ENCODE measurements at regions not wholly inside any gene's neighbourhood (a gene's known extent, or its start where the extent isn't known, plus 50 kb on each side); places are given as distances from the start of the nearest gene placed in this dataset.

GRCh38 chr18:38956068-38956467 is 1390.5 kb upstream of the CELF4 start:
- Histone ChIP-seq H3K9me3 (replicated peaks; ENCODE audit: control insufficient read depth, insufficient read depth, low read length) (no peaks in the 10 kb centered on the region), H3K4me1 (ENCODE audit: control insufficient read depth, extremely low read depth, insufficient read depth, low read length) (no peaks in the 10 kb centered on the region), H3K4me2 (ENCODE audit: insufficient read depth, low read length) (no peak overlapping the region), H3K27ac (ENCODE audit: insufficient read depth, low read depth, low read length) (no peak overlapping the region), H3K36me3 (ENCODE audit: control insufficient read depth in 2 of 2, extremely low read depth in 1 of 2, insufficient read depth in 2 of 2, low read length in 2 of 2) (no peaks in the 10 kb centered on the region), H3K27me3 (ENCODE audit: control insufficient read depth in 2 of 2, insufficient read depth in 2 of 2, low read length in 2 of 2) (no peaks in the 10 kb centered on the region), H3K9me1 (replicated peaks; ENCODE audit: control insufficient read depth, extremely low read depth, insufficient read depth, low read length) (no peaks in the 10 kb centered on the region), H3K79me2 (ENCODE audit: control insufficient read depth, insufficient read depth, low read length) (no peaks in the 10 kb centered on the region), H3K4me3 (replicated peaks in 1 of 3; ENCODE audit: insufficient read depth in 1 of 3, low read depth in 1 of 3, low read length in 3 of 3) (no peak overlapping the region), H2AFZ (ENCODE audit: low read depth, low read length) (no peak overlapping the region), H3K9ac (replicated peaks; ENCODE audit: extremely low read depth, insufficient read depth, low read length) (no peak overlapping the region), H4K20me1 (replicated peaks; ENCODE audit: control insufficient read depth, extremely low read depth, insufficient read depth, low read length) (no peaks in the 10 kb centered on the region)
- FAIRE-seq (no peak), DNase-seq (ENCODE audit: low read depth, low spot score) (no peak)
- no peak for TF ChIP-seq FOS (IDR thresholded peaks at IDR 0.05; ENCODE audit: borderline replicate concordance, insufficient read depth, low read length)
- TF ChIP-seq POLR2A (IDR thresholded peaks at IDR 0.05; ENCODE audit: low read depth, low read length), result no peak
- TF ChIP-seq GATA2 (IDR thresholded peaks at IDR 0.05; ENCODE audit: insufficient read depth, insufficient read length, low read depth, low read length), result no peak
- TF ChIP-seq POLR2AphosphoS5 (IDR thresholded peaks at IDR 0.05; ENCODE audit: insufficient read depth, low read depth, low read length), result no peak
- no peak for TF ChIP-seq MAX (IDR thresholded peaks at IDR 0.05; ENCODE audit: insufficient read depth, insufficient read length)
- no peak for TF ChIP-seq EZH2 (IDR thresholded peaks at IDR 0.05; ENCODE audit: borderline replicate concordance, low read depth, low read length, severe bottlenecking)
- TF ChIP-seq MYC (IDR thresholded peaks at IDR 0.05; ENCODE audit: low read depth, low read length), result no peak
- no peak for TF ChIP-seq CTCF (IDR thresholded peaks at IDR 0.05; ENCODE audit: extremely low read depth in 1 of 2, insufficient read depth in 1 of 2, low read depth in 1 of 2, low read length in 2 of 2)
- TF ChIP-seq JUN (IDR thresholded peaks at IDR 0.05; ENCODE audit: borderline replicate concordance, insufficient read depth, insufficient read length, low read depth), result no peak
- ChIA-PET POLR2A (no interaction called here), CTCF (no interaction called here)
- no TSS peak for BruUV-seq (replicated peaks)
- intact Hi-C loops (cut with micrococcal nuclease), result no loop called here
- dilution Hi-C loops (cut with MboI; ENCODE audit: extremely low pct_ligation_motif_present, low sequenced_read_pairs), result no loop called here

All from endothelial cell of umbilical vein (primary cell).